H1 (cell line): ENCODE measurements at regions not wholly inside any gene's neighbourhood (a gene's known extent, or its start where the extent isn't known, plus 50 kb on each side); places are given as distances from the start of the nearest gene placed in this dataset.

Experiments used
- JUND ChIP-seq: IDR thresholded peaks from 2 replicates; pipeline ENCODE4 v1.6.1; 2011; ENCODE audit warnings: mild to moderate bottlenecking, improper control_type of control experiment, low read length
- KDM4A ChIP-seq: IDR thresholded peaks from one replicate; pipeline ENCODE4 v1.7.1; 2012; ENCODE audit warnings: low read depth, mild to moderate bottlenecking, moderate library complexity, low read length, inconsistent platforms; ENCODE audit not compliant: severe bottlenecking
- POLR2AphosphoS5 ChIP-seq: IDR thresholded peaks from 2 replicates; pipeline ENCODE4 v1.6.1; 2011; ENCODE audit warnings: low read depth, low read length
- TCF12 ChIP-seq: IDR thresholded peaks from 2 replicates; pipeline ENCODE4 v1.6.1; 2011; ENCODE audit warnings: low read depth, mild to moderate bottlenecking, low read length

GRCh38 chr9:22214497-22215031, 205.5 kb upstream of the CDKN2B start:
- no peak for TF ChIP-seq JUND
- no peak for TF ChIP-seq POLR2AphosphoS5
- no peak for TF ChIP-seq KDM4A
- TF ChIP-seq TCF12 = no peak
